CD4-positive, alpha-beta T cell treated with Interferon alpha-2 for 1 hour (primary cell): ENCODE measurements at regions not wholly inside any gene's neighbourhood (a gene's known extent, or its start where the extent isn't known, plus 50 kb on each side); places are given as distances from the start of the nearest gene placed in this dataset.
"Not testable (repeated sequence)": the region's sequence is repeated elsewhere in the genome, so short reads cannot be mapped to it uniquely, and the experiment has no call there.

ENCODE experiments used
- DNase-seq, 2 donors: peaks; one replicate each; pipeline ENCODE4 v3.0.0-alpha.2; 2020 to 2022

- no peak for DNase-seq
These were observed 453.5 kb upstream of the CDH9 start for GRCh38 chr5:27491746-27492439.

DNA sequence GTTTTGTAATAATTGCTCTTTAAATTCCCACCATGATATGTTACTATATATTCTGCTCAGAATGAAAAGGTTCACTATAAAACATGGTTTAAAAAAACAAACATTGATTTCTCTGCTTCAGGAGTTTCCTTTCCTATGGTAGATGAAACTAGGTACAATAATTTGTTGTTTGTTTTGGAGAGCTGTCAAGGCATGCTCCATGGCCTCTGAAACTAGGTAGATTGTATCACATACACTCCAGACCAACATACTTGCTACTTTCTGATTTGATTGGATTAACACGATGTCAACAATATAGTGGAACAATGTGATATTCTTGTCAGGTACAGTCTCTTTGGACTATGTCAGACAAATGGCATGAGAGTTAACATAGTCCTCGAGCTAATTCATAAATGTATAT, 452.7 kb upstream of the CDH9 start:
- DNase-seq = no peak

DNA sequence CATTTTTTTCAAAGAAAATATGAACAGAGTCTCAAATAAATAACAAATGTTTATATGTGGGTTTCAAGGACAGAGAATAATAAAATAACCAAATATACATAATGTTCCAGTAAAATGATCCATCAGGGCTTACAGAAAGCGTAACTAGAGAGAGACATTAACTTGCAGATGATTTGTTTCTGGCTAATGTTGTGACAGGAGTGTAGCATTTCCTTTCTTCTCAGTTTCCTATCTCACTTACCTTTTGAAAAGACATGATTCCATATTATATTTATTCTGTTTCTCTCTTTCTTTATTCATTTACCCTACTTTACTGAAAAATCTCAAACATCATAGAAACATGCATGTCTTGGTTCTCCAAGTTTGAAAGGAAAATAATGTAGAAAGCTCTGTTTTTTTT, 451.3 kb upstream of the CDH9 start:
- DNase-seq = no peak

DNA sequence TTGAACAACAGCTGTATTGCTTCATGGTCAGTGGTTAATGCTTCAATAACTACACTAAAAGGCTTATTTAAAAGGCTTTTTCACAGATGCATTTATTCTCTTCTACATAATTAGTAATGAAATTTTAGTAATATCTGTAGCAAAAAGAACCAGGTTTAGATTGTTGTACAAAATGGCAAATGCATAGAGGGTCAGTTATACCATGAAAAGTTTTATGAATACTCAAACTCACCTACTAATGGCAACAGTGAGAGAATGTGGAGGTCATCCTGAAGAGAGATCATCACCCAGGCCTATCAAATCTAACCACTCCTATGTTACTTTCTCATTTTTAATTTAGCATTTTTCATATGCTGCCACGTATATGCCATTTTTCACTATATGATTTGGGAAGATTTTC, 444.3 kb upstream of the CDH9 start:
- DNase-seq = no peak

DNA sequence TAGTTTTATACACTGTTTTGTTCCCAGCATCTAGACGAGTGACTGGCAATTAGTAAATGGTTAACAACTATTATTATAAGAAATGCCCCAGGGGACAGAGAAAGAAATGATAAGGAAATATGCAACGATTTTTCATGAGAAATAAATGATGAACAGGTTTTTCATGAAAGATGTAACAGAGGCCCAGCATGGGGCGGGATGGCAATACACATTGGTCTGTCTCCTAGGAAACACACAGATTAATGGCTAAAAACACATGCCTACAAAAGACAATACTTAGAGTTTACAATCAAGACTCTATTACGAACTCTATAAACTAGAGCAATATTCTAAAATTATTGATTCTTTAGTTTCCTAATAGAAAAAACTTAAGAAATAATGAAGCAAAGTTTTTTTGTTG, 441.5 kb upstream of the CDH9 start:
- no peak for DNase-seq

DNA sequence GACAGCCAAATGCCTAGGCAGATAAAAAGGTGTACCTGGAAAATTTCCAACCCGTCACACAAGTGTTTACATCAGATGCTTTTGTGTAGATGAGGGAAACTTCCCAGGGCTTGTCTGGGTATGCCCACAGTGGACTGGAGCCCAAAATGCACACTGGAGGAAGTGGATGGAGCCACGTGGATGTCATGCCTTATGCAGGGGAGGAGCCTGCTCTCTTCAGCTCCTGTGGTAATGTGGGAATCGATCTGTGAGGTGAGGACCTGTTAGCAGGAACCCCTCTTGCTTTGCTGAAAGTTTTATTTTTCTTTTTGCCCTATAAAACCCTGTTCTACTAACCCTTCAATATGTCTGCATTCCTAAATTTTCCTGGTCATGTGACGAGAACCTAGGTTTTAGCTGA, 439.2 kb upstream of the CDH9 start:
- DNase-seq = no peak

- DNase-seq = no peak
These were observed 438.1 kb upstream of the CDH9 start for GRCh38 chr5:27476356-27476988.

- DNase-seq = no peak
These were observed 436.7 kb upstream of the CDH9 start for GRCh38 chr5:27475063-27475462.

- DNase-seq = no peak
These were observed 436.0 kb upstream of the CDH9 start for GRCh38 chr5:27474395-27474794.

GRCh38 chr5:27474047-27474309, 435.6 kb upstream of the CDH9 start:
- DNase-seq = no peak

GRCh38 chr5:27473307-27474046, 435.1 kb upstream of the CDH9 start:
- no peak for DNase-seq

DNA sequence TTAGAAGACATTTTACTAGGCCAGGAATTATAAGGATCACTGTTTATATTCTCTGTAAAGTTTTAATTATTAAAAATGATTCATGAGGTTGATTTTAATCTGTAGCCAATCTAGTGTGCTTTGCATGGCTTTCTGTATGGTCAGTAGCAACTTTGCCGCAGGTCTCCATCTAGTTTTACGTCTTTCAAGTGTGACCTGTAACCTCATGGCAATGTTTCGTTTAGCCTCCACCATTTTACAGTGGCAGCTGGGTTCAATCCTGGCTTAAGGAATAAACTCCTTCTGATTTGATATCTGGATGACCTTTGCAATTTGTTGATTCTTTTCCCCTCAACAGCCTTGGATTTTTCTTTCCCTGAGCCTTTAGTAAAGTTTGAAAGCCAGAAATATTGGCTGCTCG, 434.5 kb upstream of the CDH9 start:
- no peak for DNase-seq

DNA sequence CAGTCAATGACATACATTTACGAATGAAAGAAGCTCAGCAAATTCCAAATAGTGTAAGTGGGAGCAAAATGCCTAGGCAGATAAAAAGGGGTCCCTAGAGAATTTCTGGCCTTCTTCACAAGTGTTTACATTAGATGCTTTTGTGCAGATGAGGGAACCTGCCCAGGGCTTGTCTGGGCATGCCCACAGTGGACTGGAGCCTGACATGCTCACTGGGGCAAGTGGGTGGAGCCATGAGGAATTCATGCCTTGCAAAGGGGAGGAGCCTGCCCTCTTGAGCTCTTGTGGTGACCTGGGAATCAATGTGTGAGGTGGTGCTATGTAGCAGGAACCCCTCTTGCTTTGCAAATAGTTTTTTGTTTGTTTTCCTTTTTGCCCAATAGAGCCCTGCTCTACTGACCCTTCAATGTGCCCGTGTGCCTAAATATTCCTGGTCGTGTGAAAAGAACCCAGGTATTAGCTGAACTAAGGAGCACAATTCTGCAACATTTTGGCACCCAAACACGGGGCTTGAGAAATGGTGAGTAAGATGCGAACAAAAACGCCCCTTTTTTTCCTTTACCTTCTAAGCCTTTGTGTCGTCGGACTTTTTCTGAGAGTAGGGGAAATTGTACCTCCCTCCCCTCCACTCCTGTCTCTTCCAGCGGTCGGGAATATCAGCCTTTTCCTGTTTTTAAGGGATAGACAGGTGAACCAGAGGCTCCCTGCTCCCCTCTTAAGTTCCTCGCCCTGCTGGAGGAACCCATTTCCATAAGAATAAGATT, 433.8 kb upstream of the CDH9 start:
- DNase-seq = no peak

DNA sequence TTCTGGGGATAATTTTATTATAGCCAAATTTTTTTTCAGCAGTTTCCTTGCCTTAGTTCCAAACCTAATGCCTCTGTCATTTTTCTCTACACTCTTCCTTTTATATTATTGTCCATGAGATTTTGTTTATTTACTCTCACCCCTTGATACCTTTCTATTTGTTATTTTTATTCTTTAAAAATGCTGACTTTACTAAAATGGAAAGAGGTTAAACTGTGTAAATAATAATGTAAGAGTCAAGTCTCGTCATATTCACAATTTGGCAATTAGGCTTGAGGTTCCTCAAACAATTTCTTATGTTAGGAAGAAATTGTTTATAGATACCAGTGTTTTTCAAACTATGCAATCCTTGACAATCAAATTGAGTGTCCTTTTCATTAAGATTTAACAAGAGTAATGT, 428.6 kb upstream of the CDH9 start:
- no peak for DNase-seq

GRCh38 chr5:27465140-27465539, 426.8 kb upstream of the CDH9 start:
- DNase-seq = no peak

- no peak for DNase-seq
These were observed 425.2 kb upstream of the CDH9 start for GRCh38 chr5:27463446-27464149.

DNA sequence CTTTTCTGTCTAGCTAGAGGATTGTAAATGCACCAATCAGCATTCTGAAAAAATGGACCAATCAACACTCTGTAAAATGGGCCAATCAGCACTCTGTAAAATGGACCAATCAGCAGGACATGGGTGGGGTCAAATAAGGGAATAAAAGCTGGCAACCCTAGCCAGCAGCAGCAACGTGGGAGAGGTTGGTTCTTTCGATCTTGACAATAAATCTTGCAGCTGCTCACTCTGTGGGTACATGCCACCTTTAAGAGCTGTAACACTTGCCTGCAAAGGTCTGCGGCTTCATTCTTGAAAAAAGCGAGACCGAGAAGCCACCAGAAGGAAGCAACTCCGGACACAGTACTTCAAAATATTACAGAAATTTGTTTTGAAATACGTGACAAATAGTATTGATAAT, 424.6 kb upstream of the CDH9 start:
- DNase-seq = no peak

- DNase-seq = no peak
These were observed 419.9 kb upstream of the CDH9 start for GRCh38 chr5:27458287-27458686.

DNA sequence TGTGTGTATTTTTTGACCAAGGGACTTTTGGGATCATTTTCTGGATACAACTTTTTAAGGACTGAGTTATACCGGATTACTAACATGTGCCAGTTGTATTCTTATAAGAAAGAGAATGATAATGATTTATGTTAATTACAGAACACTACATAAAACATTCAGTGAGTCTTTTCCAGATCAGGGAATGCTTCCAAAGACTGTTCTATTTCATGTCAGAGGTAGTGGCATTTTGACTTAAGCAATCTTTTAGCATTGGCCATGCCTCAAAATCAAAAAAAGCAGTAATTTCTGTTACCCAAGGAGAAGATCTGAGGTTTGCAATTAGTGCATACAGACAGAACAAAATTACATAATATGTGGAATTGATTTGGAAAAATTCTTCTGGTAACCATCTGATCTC, 413.0 kb upstream of the CDH9 start:
- no peak for DNase-seq

DNA sequence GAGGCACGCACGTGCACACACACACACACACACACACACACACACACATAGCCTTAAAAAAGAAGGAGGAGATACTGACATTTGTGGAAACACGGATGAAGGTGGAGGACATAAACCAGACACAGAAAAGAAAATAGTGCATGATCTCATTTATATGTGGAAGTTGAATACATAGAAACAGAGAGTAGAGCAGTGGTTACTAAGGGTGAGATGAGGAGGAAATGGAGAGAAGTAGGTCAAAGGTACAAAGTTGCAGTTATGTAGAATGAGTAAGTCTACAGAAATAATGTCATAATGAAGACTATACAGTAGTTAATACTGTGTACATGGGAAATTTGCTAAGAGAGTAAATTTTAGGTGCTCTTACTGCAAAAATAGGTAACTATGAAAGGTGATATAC, 412.2 kb upstream of the CDH9 start:
- no peak for DNase-seq

- DNase-seq = not testable (repeated sequence)
These were observed 401.0 kb upstream of the CDH9 start for GRCh38 chr5:27439383-27439782.

- no peak for DNase-seq
These were observed 399.3 kb upstream of the CDH9 start for GRCh38 chr5:27437594-27438200.

- no peak for DNase-seq
These were observed 395.9 kb upstream of the CDH9 start for GRCh38 chr5:27434335-27434734.
